ENCODE measurements at regions not wholly inside any gene's neighbourhood (a gene's known extent, or its start where the extent isn't known, plus 50 kb on each side); places are given as distances from the start of the nearest gene placed in this dataset.
"Not testable (repeated sequence)": the region's sequence is repeated elsewhere in the genome, so short reads cannot be mapped to it uniquely, and the experiment has no call there.

DNA sequence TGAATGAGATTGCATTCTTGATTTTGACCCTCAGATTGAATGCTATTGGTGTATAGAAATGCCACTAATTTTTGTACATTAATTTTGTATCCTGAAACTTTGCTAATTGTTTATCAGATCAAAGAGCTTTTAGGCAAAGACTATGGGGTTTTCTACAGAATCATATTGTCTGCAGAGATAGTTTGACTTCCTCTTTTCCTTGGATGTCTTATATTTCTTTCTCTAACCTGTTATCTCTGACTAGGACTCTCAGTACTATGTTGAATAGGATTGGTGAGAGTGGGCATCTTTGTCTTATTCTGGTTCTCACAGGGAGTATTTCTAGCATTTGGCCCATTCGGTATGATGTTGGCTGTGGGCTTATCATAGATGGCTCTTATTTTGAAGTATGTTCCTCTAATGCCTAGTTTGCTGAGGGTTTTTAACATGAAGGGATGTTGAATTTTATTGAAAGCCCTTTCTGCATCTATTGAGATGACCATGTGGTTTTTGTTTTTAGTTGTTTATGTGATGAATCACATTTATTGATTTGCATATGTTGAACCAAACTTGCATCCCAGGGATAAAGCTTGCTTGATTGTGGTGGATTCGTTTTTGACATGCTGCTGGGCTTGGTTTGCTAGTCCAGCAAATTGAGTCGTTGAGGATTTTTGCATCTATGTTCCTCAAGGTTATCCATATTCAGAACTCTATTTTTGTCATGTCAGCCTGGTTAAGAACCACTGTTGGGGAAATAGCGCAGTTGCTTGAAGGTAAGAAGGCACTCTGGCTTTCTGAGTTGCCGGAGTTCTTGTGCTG, 85.8 kb upstream of the NOTCH2NLA start:
- TF ChIP-seq, protein P1, sequence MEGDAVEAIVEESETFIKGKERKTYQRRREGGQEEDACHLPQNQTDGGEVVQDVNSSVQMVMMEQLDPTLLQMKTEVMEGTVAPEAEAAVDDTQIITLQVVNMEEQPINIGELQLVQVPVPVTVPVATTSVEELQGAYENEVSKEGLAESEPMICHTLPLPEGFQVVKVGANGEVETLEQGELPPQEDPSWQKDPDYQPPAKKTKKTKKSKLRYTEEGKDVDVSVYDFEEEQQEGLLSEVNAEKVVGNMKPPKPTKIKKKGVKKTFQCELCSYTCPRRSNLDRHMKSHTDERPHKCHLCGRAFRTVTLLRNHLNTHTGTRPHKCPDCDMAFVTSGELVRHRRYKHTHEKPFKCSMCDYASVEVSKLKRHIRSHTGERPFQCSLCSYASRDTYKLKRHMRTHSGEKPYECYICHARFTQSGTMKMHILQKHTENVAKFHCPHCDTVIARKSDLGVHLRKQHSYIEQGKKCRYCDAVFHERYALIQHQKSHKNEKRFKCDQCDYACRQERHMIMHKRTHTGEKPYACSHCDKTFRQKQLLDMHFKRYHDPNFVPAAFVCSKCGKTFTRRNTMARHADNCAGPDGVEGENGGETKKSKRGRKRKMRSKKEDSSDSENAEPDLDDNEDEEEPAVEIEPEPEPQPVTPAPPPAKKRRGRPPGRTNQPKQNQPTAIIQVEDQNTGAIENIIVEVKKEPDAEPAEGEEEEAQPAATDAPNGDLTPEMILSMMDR (IDR thresholded peaks at IDR 0.05; ENCODE audit: poor library complexity): not testable (repeated sequence)
- TF ChIP-seq EZH2 (IDR thresholded peaks at IDR 0.05; ENCODE audit: borderline replicate concordance): not testable (repeated sequence)

Measured in hepatocyte (in vitro differentiated cells).